GM12801 (cell line): ENCODE measurements at regions not wholly inside any gene's neighbourhood (a gene's known extent, or its start where the extent isn't known, plus 50 kb on each side); places are given as distances from the start of the nearest gene placed in this dataset.

Experiments
- CTCF ChIP-seq: IDR thresholded peaks from one replicate; pipeline ENCODE4 v1.5.1; 2011; ENCODE audit warnings: control low read depth; ENCODE audit not compliant: insufficient read length; ENCODE audit errors: extremely low read depth

GRCh38 chr5:68562308-68562707, 346.8 kb downstream of the PIK3R1 start:
- no peak for TF ChIP-seq CTCF

GRCh38 chr5:68565427-68565826, 349.9 kb downstream of the PIK3R1 start:
- no peak for TF ChIP-seq CTCF

- no peak for TF ChIP-seq CTCF
These were observed 361.2 kb downstream of the PIK3R1 start for GRCh38 chr5:68576805-68577204.

- TF ChIP-seq CTCF: no peak
These were observed 366.7 kb downstream of the PIK3R1 start for GRCh38 chr5:68582284-68582683.

GRCh38 chr5:68587171-68587570, 371.6 kb downstream of the PIK3R1 start:
- TF ChIP-seq CTCF: no peak

GRCh38 chr5:68591850-68592249, 376.3 kb downstream of the PIK3R1 start:
- TF ChIP-seq CTCF: no peak

- no peak for TF ChIP-seq CTCF
These were observed 376.8 kb downstream of the PIK3R1 start for GRCh38 chr5:68592351-68592750.

GRCh38 chr5:68593211-68593671, 377.7 kb downstream of the PIK3R1 start:
- TF ChIP-seq CTCF: no peak
